ENCODE measurements at regions not wholly inside any gene's neighbourhood (a gene's known extent, or its start where the extent isn't known, plus 50 kb on each side); places are given as distances from the start of the nearest gene placed in this dataset.

DNA sequence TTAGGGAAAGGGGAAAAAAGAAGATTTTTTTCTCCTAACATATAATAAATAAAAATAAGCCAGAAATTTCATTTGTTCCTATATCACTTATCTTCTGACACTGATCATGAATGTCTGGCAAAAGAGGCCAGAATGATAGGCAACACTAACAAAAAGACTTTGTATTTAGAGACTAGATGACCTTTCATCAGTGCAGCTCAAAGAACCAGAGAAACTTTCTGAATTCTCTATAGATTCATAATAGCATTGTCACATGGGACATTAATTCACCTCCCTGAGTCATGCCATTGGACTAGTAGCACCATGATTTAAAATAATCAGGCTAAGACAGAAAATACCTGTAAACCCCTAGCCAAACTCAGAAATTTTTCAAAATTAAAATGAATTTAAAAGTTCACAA is 95.4 kb upstream of the CCDC28A start:
- H2BK15ac ChIP-seq (ENCODE audit: low read depth, low read length) = no peak overlapping the region
- H2BK12ac ChIP-seq (ENCODE audit: insufficient read length, low read depth, low read length) = no peak overlapping the region
- no peak overlapping the region for H4K5ac ChIP-seq (ENCODE audit: insufficient read length, low read depth, low read length)
- no peak overlapping the region for H3K4me3 Mint-ChIP-seq
- no peaks in the 10 kb centered on the region for H3K4me1 ChIP-seq (ENCODE audit: insufficient read depth, low read length)
- H3K27me3 ChIP-seq (ENCODE audit: insufficient read depth, low read length) = no peaks in the 10 kb centered on the region
- no peak overlapping the region for H2BK120ac ChIP-seq (ENCODE audit: low read depth, low read length, poor library complexity, severe bottlenecking)
- no peak overlapping the region for H2BK5ac ChIP-seq (ENCODE audit: insufficient read length, low read length)
- no peak overlapping the region for H4K91ac ChIP-seq (ENCODE audit: insufficient read length, low read depth, low read length)
- no peak overlapping the region for H2AK5ac ChIP-seq (ENCODE audit: insufficient read length, low read length)
- H3K4me2 ChIP-seq (ENCODE audit: insufficient read depth, insufficient read length, low read length) = no peak overlapping the region
- H3K9me3 Mint-ChIP-seq = no peaks in the 10 kb centered on the region; a peak in 1 of 5 replicates
- H2AFZ ChIP-seq (ENCODE audit: low read length) = no peak overlapping the region
- no peak overlapping the region for H4K8ac ChIP-seq (replicated peaks; ENCODE audit: insufficient read length, low read depth, low read length)
- no peak overlapping the region for H2BK20ac ChIP-seq (ENCODE audit: low read depth, low read length, poor library complexity, severe bottlenecking)
- no peak overlapping the region for H3K27ac Mint-ChIP-seq
- H3K23me2 ChIP-seq (ENCODE audit: insufficient read length, low read depth, low read length, poor library complexity, severe bottlenecking) = no peaks in the 10 kb centered on the region
- DNase-seq = no peak
- H3K27ac ChIP-seq (ENCODE audit: insufficient read length, low read depth, low read length) = no peak overlapping the region
- no peaks in the 10 kb centered on the region for H3K27me3 Mint-ChIP-seq (ENCODE audit: low read depth)
- peaks cover 12 to 13% of the 10 kb centered on the region in 2 experiments; a peak in 3 of 4 replicates for H3K4me1 Mint-ChIP-seq
- TF ChIP-seq, protein P1, sequence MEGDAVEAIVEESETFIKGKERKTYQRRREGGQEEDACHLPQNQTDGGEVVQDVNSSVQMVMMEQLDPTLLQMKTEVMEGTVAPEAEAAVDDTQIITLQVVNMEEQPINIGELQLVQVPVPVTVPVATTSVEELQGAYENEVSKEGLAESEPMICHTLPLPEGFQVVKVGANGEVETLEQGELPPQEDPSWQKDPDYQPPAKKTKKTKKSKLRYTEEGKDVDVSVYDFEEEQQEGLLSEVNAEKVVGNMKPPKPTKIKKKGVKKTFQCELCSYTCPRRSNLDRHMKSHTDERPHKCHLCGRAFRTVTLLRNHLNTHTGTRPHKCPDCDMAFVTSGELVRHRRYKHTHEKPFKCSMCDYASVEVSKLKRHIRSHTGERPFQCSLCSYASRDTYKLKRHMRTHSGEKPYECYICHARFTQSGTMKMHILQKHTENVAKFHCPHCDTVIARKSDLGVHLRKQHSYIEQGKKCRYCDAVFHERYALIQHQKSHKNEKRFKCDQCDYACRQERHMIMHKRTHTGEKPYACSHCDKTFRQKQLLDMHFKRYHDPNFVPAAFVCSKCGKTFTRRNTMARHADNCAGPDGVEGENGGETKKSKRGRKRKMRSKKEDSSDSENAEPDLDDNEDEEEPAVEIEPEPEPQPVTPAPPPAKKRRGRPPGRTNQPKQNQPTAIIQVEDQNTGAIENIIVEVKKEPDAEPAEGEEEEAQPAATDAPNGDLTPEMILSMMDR (conservative IDR thresholded peaks at IDR 0.05) = no peak
- H3K36me3 Mint-ChIP-seq (ENCODE audit: insufficient read depth in 1 of 3, low read depth in 3 of 3) = peaks cover 0 to 11% (median 7%) of the 10 kb centered on the region in 3 experiments
- no peak overlapping the region for H3K14ac ChIP-seq (ENCODE audit: insufficient read depth, low read length)
- H3K56ac ChIP-seq (ENCODE audit: insufficient read length, low read depth, low read length) = no peak overlapping the region
- no peak overlapping the region for H3K4ac ChIP-seq (ENCODE audit: low read depth, low read length)
- H3K79me1 ChIP-seq (ENCODE audit: insufficient read depth, low read depth, low read length, poor library complexity, severe bottlenecking) = no peaks in the 10 kb centered on the region
- no peak overlapping the region for H3T11ph ChIP-seq (ENCODE audit: low read length)
- no peaks in the 10 kb centered on the region for H3K9me3 ChIP-seq (ENCODE audit: control insufficient read depth, low read depth, low read length)
- H3K18ac ChIP-seq (ENCODE audit: insufficient read length, low read depth, low read length) = no peak overlapping the region
- H4K20me1 ChIP-seq (ENCODE audit: control insufficient read depth, insufficient read depth, insufficient read length) = no peaks in the 10 kb centered on the region
- no peak overlapping the region for H3K23ac ChIP-seq (ENCODE audit: insufficient read length, low read depth, low read length)
- H3K79me2 ChIP-seq (ENCODE audit: insufficient read depth, low read length) = peaks cover 2% of the 10 kb centered on the region; the same call in 1 of the 2 replicates
- H3K9ac ChIP-seq (ENCODE audit: extremely low read depth, insufficient read length, low read length) = no peak overlapping the region
